Fibroblast of the conjunctiva (primary cell): ENCODE measurements at regions not wholly inside any gene's neighbourhood (a gene's known extent, or its start where the extent isn't known, plus 50 kb on each side); places are given as distances from the start of the nearest gene placed in this dataset.
"Not testable (repeated sequence)": the region's sequence is repeated elsewhere in the genome, so short reads cannot be mapped to it uniquely, and the experiment has no call there.

ENCODE experiments used
- DNase-seq: peaks from one replicate; pipeline ENCODE4 v3.0.0-alpha.2; 2010; ENCODE audit warnings: low read depth

DNA sequence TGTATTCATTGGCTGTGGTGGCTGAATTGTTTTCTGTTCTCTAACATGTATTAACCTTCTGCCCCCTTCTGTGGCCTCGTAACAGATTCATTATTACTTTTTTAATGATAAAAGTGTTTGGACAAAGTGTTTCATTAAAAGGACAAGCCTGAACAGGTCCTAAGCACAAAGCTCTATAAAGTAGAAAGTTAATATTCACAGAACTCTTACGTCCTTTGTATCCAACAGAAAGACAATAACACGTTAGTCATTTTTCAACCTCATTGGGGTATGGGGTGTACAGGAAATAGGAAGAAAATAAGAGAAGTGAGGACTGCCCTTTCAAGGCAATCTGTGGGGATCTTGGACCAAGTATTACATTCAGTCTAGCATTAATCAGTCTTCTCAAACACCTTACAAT lies 105.5 kb upstream of the RGPD4 start:
- no peak for DNase-seq

DNA sequence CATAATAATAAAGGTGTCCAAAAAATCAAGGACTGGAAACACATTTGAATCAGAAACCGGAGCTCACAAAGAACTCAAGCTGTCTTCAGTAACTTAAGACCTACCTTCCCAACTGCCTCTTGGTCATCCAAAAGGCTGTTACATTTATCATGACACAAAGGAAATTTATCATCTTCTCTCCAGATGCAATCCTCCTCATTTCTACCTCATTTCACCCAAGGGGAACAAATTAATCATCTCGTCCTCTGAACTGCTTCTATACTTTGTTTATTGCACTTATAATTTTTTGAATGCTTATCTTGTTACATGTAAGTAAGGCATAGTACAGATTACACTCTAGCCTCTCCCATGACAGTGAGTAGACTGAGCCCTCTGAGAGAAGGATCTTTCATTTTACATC lies 105.1 kb upstream of the RGPD4 start:
- DNase-seq: no peak

DNA sequence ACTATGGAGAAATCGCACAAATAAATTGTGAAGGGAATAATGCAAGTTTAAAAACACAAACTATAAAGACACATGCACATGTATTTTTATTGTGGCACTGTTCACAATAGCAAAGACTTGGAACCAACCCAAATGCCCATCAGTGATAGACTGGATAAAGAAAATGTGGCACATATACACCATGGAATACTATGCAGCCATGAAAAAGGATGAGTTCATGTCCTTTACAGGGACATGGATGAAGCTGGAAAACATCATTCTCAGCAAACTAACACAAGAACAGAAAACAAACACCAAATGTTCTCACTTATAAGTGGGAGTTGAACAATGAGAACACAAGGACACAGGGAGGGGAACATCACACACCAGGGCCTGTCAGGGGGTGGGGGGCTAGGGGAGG lies 100.9 kb upstream of the RGPD4 start:
- DNase-seq: not testable (repeated sequence)

DNA sequence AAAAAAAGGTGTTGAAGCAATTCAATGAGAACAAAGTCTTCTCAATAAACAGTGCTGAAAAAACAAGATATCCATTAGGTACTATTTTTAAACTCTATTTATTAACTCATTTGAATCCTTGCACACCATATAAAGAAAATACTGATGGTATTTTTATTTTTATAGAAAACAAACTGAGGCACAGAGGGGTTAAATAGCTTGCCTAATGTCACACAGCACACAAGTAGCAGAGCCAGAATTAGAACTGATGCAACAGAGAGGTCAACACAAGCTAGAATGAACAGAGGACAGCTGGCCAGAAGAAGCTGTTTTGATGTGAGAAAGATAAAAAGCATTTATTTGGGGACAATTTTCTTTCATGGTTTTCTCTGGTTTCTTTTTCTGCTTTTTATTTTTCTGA lies 99.4 kb upstream of the RGPD4 start:
- no peak for DNase-seq

DNA sequence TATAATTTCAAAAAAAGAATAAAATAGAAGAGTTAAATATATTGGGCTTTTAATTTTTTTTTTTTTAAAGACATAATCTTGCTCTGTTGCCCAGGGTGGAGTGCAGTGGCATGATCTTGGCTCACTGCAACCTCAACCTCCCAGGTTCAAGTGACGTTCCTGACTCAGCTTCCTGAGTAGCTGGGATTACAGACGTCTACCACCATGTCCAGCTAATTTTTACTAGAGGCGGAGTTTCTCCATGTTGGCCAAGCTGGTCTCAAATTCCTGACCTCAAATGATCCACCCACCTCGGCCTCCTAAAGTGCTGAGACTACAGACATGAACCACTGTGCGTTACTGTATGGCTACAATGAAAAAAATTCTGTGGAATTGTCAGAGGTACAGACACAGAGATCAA lies 98.1 kb upstream of the RGPD4 start:
- DNase-seq: no peak

DNA sequence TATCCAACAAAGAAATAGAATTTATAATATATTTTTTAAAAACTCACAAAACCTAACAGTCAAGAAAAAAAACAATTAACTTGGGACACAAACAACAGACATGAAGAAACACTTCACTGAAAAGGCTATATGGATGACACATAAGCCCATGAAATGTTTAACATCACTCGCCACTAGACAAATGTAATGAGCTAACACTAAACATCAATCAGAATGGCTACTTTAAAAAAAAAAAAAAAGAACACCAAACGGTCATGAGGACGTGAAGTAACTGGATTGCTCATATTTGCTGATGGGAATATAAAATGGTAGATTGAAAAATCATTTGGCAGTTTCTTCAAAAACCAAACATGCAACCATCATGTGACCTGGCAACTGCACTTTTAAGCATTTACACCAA lies 97.3 kb upstream of the RGPD4 start:
- DNase-seq: no peak

DNA sequence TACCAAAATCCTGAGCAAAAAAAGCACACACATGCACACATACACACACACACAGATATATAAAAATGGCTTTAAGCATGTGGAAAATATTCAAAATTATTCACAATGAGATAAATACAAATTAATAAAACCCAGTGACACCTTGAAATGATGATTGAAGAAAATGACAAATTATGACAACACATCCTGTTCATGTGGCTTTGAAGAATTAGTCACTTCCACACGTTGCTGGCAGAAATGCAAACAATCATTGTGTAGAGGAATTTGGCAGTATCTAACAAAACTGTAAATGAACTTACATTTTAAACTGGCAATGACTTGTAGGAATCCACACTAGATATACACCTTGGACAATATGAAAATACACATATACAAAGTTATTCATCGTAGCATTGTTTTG lies 95.8 kb upstream of the RGPD4 start:
- DNase-seq: no peak

DNA sequence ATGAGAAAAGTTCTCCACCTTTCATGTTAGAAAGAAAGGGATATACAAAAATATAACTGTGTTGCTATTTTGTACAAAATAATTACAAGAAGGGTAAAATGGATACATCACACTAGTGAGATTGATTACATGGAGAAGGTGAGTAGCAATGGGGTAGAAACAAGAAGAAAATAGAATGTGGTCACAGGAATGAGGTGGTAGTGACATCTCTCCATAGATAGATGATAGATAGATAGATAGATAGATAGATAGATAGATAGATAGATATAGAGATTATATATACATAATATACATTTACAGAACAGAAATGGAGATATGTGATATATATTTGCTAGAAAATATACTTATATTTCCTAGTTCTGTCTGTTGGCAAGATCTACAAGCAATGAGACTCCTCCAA lies 95.3 kb upstream of the RGPD4 start:
- no peak for DNase-seq

DNA sequence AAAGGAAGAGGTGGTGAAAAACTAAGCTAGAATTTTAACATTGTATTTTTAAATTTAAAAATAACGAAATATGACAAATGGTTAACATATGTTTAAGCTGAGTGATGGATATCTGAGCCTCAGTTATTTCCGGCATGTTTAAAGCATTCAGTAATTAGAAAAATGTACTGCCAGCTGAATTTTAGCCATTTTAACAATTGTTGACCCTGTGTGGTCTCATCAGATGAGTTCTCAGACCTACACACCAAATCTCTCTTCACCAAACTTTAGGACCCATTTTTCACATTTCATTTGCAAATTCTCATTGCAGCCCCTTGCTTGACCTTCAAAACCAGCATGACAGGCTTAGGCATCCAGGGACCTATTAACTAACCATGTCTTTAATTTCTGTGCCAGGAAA lies 91.5 kb upstream of the RGPD4 start:
- no peak for DNase-seq

DNA sequence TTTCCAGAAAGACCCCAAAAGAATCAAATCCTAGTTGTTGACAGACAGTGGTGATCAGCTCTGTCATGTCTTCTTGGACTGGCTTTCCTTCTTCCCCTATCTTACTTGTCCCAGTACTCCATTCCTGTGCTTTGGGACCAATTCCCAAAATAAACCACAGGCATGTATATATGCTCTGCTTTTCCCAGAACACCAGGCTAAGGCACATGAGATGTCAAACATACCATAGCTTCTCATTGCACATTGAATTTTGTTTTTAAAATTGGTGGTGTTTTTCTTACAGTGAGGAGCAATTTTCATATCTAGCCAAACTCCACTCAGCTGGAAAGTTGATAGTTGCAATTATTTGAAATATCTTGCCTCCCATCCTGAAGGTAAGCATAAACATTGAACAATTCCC lies 88.9 kb upstream of the RGPD4 start:
- DNase-seq: no peak

DNA sequence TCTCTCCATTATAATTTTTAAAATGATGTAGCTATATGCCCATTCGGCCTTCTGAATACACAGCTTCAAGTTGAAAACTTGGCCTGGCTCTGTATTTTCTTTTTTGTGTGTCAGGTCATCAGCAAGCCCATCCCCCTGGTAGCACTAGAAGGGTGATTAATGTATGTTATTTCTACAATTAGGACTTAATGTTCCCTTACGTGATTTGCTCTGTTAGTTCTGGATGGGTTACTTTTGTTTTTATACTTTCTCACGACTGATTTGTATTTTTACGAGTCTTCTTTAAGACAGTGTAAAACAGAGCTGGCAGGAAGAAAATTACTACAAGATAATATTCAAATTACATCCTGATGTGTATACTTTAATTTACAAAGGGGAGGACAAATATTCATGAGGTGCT lies 88.4 kb upstream of the RGPD4 start:
- no peak for DNase-seq

DNA sequence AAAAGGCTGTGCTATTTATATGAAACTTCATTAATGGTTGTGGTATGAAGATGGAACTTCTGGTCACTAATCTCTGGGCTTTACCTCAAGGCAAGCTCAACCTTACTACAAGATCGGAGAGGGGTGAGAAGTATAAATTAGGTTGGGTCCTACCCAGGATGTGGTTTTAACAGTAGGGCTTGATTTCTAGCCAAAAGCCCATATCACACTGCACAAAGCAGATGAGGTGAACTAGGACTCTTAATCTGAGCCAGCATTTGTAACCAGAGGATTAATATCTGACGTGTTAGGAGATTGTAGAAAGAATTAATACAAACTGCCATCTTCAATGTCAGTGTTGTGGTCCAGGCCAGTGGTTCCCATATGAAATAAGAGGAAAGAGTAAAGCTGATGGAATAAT lies 86.4 kb upstream of the RGPD4 start:
- DNase-seq: no peak

DNA sequence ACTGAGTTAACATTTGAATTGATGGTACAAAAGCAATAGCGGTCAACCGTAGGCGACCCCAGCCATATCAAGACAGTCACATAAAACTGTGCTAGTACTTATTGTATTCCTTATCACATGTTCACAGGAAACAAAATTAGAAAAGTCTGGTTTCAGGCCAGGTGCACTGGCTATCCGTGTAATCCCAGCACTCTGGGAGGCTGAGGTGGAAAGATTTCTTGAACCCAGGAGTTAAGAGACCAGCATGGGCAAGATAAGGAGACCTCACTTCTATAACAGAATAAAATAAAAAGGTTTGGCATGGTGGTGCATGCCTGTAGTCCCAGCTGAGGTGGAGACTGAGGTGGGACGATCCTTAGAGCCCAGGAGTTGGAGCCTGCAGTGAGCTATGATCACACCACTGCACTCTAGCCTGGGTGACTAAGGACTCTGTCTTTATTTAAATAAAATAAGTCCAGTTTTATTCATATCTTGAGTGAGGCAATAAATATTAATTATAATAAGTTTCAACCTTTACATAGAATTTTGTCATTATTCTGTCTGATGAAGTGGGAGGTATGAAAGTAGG lies 84.1 kb upstream of the RGPD4 start:
- no peak for DNase-seq

DNA sequence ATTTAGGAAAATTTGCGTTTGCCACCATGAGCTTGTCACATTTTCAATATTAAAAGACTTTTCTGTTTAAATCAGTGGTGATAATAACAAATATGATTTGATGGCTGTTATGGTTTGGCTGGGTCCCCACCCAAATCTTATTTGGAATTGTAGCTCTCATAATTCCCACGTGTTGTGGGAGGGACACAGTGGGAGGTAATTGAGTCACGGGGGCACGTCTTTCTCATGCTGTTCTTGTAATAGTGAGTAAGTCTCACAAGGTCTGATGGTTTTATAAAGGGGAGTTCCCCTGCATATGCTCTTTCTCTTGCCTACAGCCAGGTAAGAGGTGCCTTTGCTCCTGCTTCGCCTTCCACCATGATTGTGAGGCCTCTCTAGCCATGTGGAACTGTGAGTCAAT lies 83.4 kb upstream of the RGPD4 start:
- no peak for DNase-seq

DNA sequence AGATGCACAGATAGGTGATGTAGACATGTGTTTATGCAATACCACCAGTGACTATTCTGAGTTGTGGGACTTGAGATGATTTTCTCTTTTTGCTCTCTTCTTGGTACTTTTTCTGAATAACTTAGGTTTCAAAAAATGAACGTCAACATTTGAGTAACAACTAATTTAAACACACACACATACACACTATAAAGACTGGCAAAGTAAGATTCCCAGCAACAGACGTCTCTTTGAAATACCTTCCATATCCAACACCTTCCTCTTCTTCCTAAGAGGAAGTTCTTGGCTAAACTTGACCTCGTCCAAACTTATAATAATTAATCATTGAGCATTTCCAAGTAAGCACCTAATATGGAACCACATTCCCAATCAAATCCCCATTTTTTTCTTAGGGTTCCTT lies 81.6 kb upstream of the RGPD4 start:
- DNase-seq: no peak

DNA sequence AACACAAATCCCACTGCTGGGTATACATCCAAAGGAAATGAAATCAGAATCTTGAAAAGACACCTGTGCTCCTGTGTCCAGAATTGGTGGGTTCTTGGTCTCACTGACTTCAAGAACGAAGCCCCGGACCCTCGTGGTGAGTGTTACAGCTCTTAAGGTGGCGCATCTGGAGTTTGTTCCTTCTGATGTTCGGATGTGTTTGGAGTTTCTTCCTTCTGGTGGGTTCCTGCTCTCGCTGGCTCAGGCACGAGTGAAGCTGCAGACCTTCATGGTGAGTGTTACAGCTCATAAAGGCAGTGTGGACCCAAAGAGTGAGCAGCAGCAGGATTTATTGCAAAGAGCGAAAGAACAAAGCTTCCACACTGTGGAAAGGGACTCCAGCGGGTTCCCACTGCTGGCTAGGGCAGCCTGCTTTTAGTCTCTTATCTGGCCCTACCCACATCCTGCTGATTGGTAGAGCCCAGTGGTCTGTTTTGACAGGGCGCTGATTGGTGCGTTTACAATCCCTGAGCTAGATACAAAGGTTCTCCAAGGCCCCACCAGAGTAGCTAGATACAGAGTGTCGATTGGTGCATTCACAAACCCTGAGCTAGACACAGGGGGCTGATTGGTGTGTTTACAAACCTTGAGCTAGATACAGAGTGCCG lies 80.0 kb upstream of the RGPD4 start:
- DNase-seq: not testable (repeated sequence)

DNA sequence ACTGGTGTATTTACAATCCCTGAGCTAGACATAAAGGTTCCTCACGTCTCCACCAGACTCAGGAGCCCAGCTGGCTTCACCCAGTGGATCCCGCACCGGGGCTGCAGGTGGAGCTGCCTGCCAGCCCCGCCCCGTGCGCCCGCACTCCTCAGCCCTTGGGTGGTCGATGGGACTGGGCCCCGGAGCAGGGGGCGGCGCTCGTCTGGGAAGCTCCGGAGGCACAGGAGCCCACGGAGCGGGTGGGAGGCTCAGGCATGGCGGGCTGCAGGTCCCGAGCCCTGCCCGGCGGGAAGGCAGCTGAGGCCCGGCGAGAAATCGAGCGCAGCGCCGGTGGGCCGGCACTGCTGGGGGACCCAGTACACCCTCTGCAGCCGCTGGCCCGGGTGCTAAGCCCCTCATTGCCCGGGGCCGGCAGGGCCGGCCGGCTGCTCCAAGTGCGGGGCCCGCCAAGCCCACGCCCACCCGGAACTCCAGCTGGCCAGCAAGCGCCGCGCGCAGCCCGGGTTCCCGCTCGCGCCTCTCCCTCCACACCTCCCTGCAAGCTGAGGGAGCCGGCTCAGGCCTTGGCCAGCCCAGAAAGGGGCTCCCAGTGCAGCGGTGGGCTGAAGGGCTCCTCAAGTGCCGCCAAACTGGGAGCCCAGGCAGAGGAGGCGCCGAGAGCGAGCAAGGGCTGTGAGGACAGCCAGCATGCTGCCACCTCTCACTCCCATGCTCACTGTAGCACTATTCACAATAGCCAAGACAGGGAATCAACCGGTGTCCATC lies 79.3 kb upstream of the RGPD4 start:
- not testable (repeated sequence) for DNase-seq

DNA sequence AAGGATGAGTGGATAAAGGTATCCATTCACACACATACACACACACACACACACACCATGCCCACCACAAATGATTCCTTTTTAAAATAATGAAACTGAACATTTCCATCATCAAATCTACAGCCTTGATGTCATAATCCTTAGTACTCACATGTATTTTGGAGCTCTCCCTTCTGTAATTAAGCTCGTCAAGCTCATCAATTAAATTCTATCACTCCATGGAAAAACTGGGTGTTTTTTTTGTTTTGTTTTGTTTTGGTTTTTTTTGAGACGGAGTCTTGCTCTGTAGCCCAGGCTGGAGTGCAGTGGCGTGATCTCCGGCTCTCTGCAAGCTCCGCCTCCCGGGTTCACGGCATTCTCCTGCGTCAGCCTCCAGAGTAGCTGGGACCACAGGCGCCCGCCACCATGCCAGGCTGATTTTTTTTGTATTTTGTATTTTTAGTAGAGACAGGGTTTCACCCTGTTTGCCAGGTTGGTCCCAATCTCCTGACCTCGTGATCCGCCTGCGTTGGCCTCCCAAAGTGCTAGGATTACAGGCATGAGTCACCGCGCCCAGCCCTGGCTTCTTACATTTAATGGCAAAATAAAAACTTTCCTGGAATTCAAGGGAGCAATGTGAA lies 78.6 kb upstream of the RGPD4 start:
- no peak for DNase-seq

DNA sequence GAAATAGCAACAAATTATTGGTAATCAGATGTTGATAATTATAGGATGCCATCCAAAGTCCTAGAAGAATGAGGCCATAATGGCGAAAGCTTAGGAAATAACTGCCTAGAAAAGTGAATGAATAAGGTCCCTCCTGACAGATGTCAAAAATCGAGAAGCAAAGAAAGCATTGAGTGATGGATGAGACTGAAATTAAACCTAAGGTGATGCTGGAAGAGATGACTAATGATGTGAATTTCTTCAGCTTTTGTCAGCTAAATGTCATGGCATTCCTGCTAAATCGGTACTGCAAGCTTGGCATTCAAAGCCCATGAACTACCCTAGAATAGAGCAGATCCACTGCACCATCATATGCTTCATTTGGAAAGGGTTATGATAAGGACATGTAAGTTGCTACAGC lies 74.8 kb upstream of the RGPD4 start:
- no peak for DNase-seq

DNA sequence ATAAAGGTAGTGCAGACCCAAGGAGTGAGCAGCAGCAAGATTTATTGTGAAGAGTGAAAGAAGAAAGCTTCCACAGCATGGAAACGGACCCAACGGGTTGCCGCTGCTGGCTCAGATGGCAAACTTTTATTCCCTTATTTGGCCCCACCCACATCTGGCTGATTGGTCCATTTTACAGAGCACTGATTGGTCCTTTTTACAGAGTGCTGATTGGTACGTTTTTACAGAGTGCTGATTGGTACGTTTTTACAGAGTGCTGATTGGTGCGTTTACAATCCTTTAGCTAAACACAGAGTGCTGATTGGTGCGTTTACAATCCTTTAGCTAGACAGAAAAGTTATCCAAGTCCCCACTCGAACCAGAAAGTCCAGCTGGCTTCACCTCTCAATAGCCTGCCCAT lies 72.9 kb upstream of the RGPD4 start:
- not testable (repeated sequence) for DNase-seq

DNA sequence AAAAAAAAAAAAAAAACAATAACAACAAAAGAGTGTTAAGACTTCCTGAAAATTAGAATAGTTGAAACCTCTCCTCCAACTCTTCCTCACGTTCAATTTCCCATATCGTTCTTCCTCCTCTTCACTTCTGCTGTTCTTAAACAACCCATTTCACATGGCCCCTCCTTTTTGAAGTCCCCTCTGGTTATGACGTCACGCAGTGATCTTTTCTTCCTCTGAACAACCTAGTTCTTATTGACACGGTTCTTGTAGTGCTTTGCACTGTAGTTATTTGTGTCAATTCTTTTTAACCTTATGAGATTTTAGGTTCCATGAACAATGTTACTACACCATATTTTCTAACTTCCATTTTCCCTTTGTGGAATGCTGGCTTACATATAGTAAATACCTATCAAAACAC lies 69.5 kb upstream of the RGPD4 start:
- no peak for DNase-seq

DNA sequence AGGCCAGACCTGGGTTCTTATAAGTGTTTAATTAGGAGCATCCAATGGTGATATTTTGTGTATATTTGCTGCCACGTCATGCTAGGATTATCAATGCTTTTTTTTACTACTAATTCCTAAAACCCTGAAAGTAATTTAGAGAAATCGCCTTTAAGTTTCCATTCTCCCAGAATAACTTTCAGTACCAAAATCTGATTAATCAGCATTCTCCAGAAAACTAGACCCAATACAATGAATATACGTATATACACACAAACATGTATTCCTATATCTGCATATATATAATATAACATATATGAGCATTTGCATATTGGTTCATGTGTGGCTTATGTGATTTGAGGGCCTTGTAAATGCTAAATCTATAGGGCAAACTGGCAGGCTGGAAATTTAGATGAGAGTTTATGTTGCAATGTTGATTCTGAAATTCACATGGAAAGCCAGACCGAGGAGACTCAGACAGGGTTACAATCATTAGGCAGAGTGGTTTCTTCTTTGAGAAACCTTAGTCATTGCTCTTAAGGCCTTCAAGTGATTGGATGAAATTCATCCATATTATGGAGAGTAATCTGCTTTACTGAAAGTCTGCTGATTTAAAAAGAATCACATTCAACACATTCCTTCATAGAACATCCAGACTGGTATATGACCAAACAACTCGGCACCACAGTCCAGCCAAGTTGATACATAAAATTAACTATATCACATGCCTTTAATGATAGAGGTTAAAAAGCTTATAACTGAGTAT lies 65.9 kb upstream of the RGPD4 start:
- DNase-seq: no peak

DNA sequence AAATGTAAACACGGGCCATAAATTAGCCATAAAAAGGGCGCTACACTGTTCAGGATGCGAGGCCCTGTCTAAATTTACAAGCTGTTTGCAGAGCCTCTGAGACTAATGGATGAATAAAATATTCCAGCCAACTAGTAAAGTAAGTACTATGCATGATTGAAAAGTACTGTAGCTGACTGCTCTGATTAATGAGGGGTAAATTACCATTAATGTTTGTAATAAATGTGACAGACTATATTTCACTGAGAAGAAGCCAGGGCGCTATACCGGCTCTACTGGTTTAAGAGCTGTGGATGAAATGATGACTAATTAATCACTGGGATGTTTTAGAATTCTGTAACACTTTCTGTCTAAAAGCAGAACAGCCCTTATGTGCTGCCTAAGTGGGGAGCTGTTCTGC lies 54.3 kb upstream of the RGPD4 start:
- DNase-seq: no peak
